ENCODE measurements at regions not wholly inside any gene's neighbourhood (a gene's known extent, or its start where the extent isn't known, plus 50 kb on each side); places are given as distances from the start of the nearest gene placed in this dataset.

DNA sequence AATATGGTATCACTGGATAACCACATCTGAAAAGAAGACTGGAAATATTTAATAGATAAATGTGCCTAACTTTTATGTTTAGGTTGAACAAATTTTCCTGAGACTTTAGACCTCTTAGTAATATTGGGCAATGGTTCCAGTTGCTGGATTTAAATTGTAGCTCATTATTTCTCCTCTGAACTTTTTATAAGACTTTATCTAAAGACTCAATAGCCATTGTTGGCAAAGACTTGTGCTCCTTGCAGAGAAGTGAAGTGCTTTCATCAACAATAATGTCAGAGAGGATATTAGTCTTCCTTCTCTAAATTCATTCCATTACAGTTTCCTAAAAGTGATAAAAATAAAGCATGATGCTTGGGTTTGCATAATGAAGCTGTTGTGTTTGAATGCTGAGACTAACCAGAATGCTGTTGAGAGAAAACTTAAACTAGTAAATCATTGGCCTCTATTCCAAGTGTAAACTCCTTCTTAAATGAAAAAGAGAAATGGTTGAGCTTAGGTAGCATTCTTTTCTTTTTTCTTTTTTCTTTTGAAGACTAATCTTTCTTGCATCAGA lies 200.2 kb downstream of the TMTC3 start:
- no peak overlapping the region for H3K27ac Mint-ChIP-seq (ENCODE audit: unreplicated experiment)
- no peak for DNase-seq (ENCODE audit: low read depth, low spot score)
- TF ChIP-seq, protein P1, sequence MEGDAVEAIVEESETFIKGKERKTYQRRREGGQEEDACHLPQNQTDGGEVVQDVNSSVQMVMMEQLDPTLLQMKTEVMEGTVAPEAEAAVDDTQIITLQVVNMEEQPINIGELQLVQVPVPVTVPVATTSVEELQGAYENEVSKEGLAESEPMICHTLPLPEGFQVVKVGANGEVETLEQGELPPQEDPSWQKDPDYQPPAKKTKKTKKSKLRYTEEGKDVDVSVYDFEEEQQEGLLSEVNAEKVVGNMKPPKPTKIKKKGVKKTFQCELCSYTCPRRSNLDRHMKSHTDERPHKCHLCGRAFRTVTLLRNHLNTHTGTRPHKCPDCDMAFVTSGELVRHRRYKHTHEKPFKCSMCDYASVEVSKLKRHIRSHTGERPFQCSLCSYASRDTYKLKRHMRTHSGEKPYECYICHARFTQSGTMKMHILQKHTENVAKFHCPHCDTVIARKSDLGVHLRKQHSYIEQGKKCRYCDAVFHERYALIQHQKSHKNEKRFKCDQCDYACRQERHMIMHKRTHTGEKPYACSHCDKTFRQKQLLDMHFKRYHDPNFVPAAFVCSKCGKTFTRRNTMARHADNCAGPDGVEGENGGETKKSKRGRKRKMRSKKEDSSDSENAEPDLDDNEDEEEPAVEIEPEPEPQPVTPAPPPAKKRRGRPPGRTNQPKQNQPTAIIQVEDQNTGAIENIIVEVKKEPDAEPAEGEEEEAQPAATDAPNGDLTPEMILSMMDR (conservative IDR thresholded peaks at IDR 0.05): no peak
- no peaks in the 10 kb centered on the region for H3K9me3 Mint-ChIP-seq
- no peaks in the 10 kb centered on the region for H3K4me1 Mint-ChIP-seq
- no peaks in the 10 kb centered on the region for H3K27me3 Mint-ChIP-seq (ENCODE audit: low read depth)
- no peak overlapping the region for H3K4me3 Mint-ChIP-seq
- H3K36me3 Mint-ChIP-seq (ENCODE audit: low read depth): no peaks in the 10 kb centered on the region

DNA sequence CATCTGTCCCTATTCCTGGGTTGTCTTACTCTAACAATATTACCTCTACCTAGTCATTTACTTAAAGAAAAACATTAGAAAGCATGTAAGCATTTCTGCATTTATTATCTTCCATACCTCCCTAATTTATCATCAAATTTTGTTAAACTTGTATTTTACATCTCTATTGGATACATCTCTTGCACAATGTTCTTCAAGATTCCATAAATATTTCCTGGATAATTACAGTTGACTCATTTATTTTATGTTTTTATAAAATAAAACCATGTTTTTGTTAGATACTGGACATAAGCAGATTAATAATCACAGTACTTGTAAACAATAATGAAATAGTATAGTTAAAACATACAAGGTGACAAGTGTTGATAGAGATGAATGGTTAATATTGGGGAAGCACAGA lies 209.0 kb downstream of the TMTC3 start:
- H3K27ac Mint-ChIP-seq (ENCODE audit: unreplicated experiment): no peak overlapping the region
- no peaks in the 10 kb centered on the region for H3K9me3 Mint-ChIP-seq
- no peaks in the 10 kb centered on the region for H3K27me3 Mint-ChIP-seq (ENCODE audit: low read depth)
- TF ChIP-seq, protein P1 (conservative IDR thresholded peaks at IDR 0.05): no peak
- no peaks in the 10 kb centered on the region for H3K4me1 Mint-ChIP-seq
- no peak for DNase-seq (ENCODE audit: low read depth, low spot score)
- H3K36me3 Mint-ChIP-seq (ENCODE audit: low read depth): peaks cover 2% of the 10 kb centered on the region
- no peak overlapping the region for H3K4me3 Mint-ChIP-seq

- no peaks in the 10 kb centered on the region for H3K9me3 Mint-ChIP-seq
- no peaks in the 10 kb centered on the region for H3K36me3 Mint-ChIP-seq (ENCODE audit: low read depth)
- TF ChIP-seq, protein P1 (conservative IDR thresholded peaks at IDR 0.05): no peak
- no peak overlapping the region for H3K27ac Mint-ChIP-seq (ENCODE audit: unreplicated experiment)
- no peak for DNase-seq (ENCODE audit: low read depth, low spot score)
- H3K4me1 Mint-ChIP-seq: no peaks in the 10 kb centered on the region
- no peak overlapping the region for H3K4me3 Mint-ChIP-seq
- no peaks in the 10 kb centered on the region for H3K27me3 Mint-ChIP-seq (ENCODE audit: low read depth)
Observed at GRCh38 chr12:88354691-88355090, 212.6 kb downstream of the TMTC3 start.

- H3K36me3 Mint-ChIP-seq (ENCODE audit: low read depth): no peaks in the 10 kb centered on the region
- no peaks in the 10 kb centered on the region for H3K4me1 Mint-ChIP-seq
- H3K27ac Mint-ChIP-seq (ENCODE audit: unreplicated experiment): no peak overlapping the region
- no peak overlapping the region for H3K4me3 Mint-ChIP-seq
- TF ChIP-seq, protein P1 (conservative IDR thresholded peaks at IDR 0.05): no peak
- H3K9me3 Mint-ChIP-seq: peaks cover 3% of the 10 kb centered on the region
- DNase-seq (ENCODE audit: low read depth, low spot score): no peak
- no peaks in the 10 kb centered on the region for H3K27me3 Mint-ChIP-seq (ENCODE audit: low read depth)
Observed at GRCh38 chr12:88360343-88360742, 218.2 kb downstream of the TMTC3 start.

GRCh38 chr12:88361493-88361892 lies 218.8 kb downstream of the KITLG start:
- DNase-seq (ENCODE audit: low read depth, low spot score): no peak
- H3K36me3 Mint-ChIP-seq (ENCODE audit: low read depth): no peaks in the 10 kb centered on the region
- no peaks in the 10 kb centered on the region for H3K4me1 Mint-ChIP-seq
- no peak overlapping the region for H3K27ac Mint-ChIP-seq (ENCODE audit: unreplicated experiment)
- H3K27me3 Mint-ChIP-seq (ENCODE audit: low read depth): no peaks in the 10 kb centered on the region
- H3K9me3 Mint-ChIP-seq: peaks cover 3% of the 10 kb centered on the region
- no peak overlapping the region for H3K4me3 Mint-ChIP-seq
- TF ChIP-seq, protein P1 (conservative IDR thresholded peaks at IDR 0.05): no peak

Data from neural crest cell (in vitro differentiated cells).